HEK293 (cell line): ENCODE measurements at regions not wholly inside any gene's neighbourhood (a gene's known extent, or its start where the extent isn't known, plus 50 kb on each side); places are given as distances from the start of the nearest gene placed in this dataset.

Experiments
- CTCF ChIA-PET: fragments of 350-600 bp; formaldehyde crosslinking; extraction: SDS; loops from one replicate; lab custom pipeline; 2021; ENCODE audit warnings: antibody characterized with exemption; lab: Yijun Ruan, JAX
- POLR2A ChIA-PET: fragments of 300-600 bp; formaldehyde crosslinking; extraction: SDS; loops from one replicate; lab custom pipeline; 2020; ENCODE audit warnings: antibody characterized with exemption, inconsistent platforms; lab: Yijun Ruan, JAX
- H3K27ac ChIP-seq: fragments of 200-500 bp; sonication (Bioruptor generic); 2 replicates; pipeline ENCODE4 v1.5.1; 2014; ENCODE audit warnings: low read depth, low read length, control low read depth, inconsistent platforms; ENCODE audit errors: extremely low read depth
- H3K36me3 ChIP-seq, 2 experiments: fragments of 200-500 bp in 1 of 2; sonication (Bioruptor generic) in 1 of 2; 1 replicate in 1 of 2; 2 replicates in 1 of 2; pipeline ENCODE4 v1.5.1; 2014 to 2017; ENCODE audit warnings: inconsistent platforms in 2 of 2, low read length in 2 of 2; ENCODE audit not compliant: control insufficient read depth in 2 of 2, insufficient read depth in 1 of 2
- H3K4me1 ChIP-seq: fragments of 200-500 bp; sonication (Bioruptor generic); 2 replicates; pipeline ENCODE4 v1.5.1; 2014; ENCODE audit warnings: mild to moderate bottlenecking, low read length, inconsistent platforms; ENCODE audit not compliant: control insufficient read depth, insufficient read depth
- H3K4me3 ChIP-seq: 2 replicates; pipeline ENCODE4 v1.5.1; 2011; ENCODE audit warnings: low read depth, mild to moderate bottlenecking, control low read depth, low read length, moderate library complexity
- H3K9me3 ChIP-seq: fragments of 200-500 bp; sonication (Bioruptor generic); 2 replicates; pipeline ENCODE4 v1.5.1; 2014; ENCODE audit warnings: low read depth, low read length, inconsistent platforms; ENCODE audit not compliant: control insufficient read depth, insufficient read depth
- GLI4 ChIP-seq: fragments of 450-650 bp; formaldehyde crosslinking; IDR thresholded peaks from 2 replicates; pipeline ENCODE4 v1.5.1; 2016; ENCODE audit warnings: missing biosample characterization, missing genetic modification characterization
- REST ChIP-seq: fragments of 450-650 bp; formaldehyde crosslinking; IDR thresholded peaks from 2 replicates; pipeline ENCODE4 v1.5.1; 2016; ENCODE audit warnings: missing biosample characterization, missing genetic modification characterization
- YY2 ChIP-seq: fragments of 450-650 bp; formaldehyde crosslinking; IDR thresholded peaks from 2 replicates; pipeline ENCODE4 v1.5.1; 2016; ENCODE audit warnings: missing biosample characterization, missing genetic modification characterization
- ZBTB11 ChIP-seq: fragments of 450-650 bp; formaldehyde crosslinking; conservative IDR thresholded peaks from 2 replicates; pipeline ENCODE4 v1.5.1; 2016; ENCODE audit warnings: low read depth, missing biosample characterization, missing genetic modification characterization
- ZBTB26 ChIP-seq: fragments of 450-650 bp; formaldehyde crosslinking; optimal IDR thresholded peaks from 2 replicates; pipeline ENCODE3; 2016; ENCODE audit warnings: missing biosample characterization, mild to moderate bottlenecking, missing genetic modification characterization
- ZNF112 ChIP-seq: fragments of 450-650 bp; formaldehyde crosslinking; IDR thresholded peaks from 2 replicates; pipeline ENCODE4 v1.5.0; 2017; ENCODE audit warnings: missing biosample characterization, missing genetic modification characterization
- ZNF140 ChIP-seq: fragments of 450-650 bp; formaldehyde crosslinking; IDR thresholded peaks from 2 replicates; pipeline ENCODE4 v1.5.1; 2016; ENCODE audit warnings: missing biosample characterization, missing genetic modification characterization
- ZNF174 ChIP-seq: fragments of 450-650 bp; formaldehyde crosslinking; IDR thresholded peaks from 2 replicates; pipeline ENCODE4 v1.5.0; 2017; ENCODE audit warnings: missing biosample characterization, mild to moderate bottlenecking, missing genetic modification characterization
- ZNF354C ChIP-seq: fragments of 450-650 bp; formaldehyde crosslinking; IDR thresholded peaks from 2 replicates; pipeline ENCODE4 v1.5.1; 2016; ENCODE audit warnings: missing biosample characterization, missing genetic modification characterization, low read depth, borderline replicate concordance
- ZNF37A ChIP-seq: fragments of 450-650 bp; IDR thresholded peaks from 2 replicates; pipeline ENCODE4 v1.5.1; 2018; ENCODE audit warnings: missing biosample characterization, missing genetic modification characterization
- ZNF585B ChIP-seq: fragments of 450-650 bp; formaldehyde crosslinking; IDR thresholded peaks from 2 replicates; pipeline ENCODE4 v1.5.1; 2016; ENCODE audit warnings: missing biosample characterization, missing genetic modification characterization
- ZNF660 ChIP-seq: fragments of 450-650 bp; IDR thresholded peaks from 2 replicates; pipeline ENCODE4 v1.5.1; 2018; ENCODE audit warnings: missing biosample characterization, mild to moderate bottlenecking, missing genetic modification characterization
- ZNF670 ChIP-seq: fragments of 450-650 bp; formaldehyde crosslinking; IDR thresholded peaks from 2 replicates; pipeline ENCODE4 v1.5.1; 2016; ENCODE audit warnings: missing biosample characterization, missing genetic modification characterization, low read depth
- ZNF768 ChIP-seq: fragments of 450-650 bp; formaldehyde crosslinking; IDR thresholded peaks from 2 replicates; pipeline ENCODE4 v1.5.1; 2018; ENCODE audit warnings: missing biosample characterization, mild to moderate bottlenecking, missing genetic modification characterization
- ZSCAN23 ChIP-seq: fragments of 450-650 bp; formaldehyde crosslinking; IDR thresholded peaks from 2 replicates; pipeline ENCODE4 v1.5.1; 2016; ENCODE audit warnings: missing biosample characterization, missing genetic modification characterization
- TF ChIP-seq, protein P1 (sequence below): fragments of 450-650 bp; formaldehyde crosslinking; IDR thresholded peaks from 2 replicates; pipeline ENCODE4 v1.5.1; 2016; ENCODE audit warnings: missing biosample characterization, missing genetic modification characterization
- TF ChIP-seq, protein P2 (sequence below): fragments of 450-650 bp; formaldehyde crosslinking; IDR thresholded peaks from 2 replicates; pipeline ENCODE4 v1.5.1; 2016; ENCODE audit warnings: missing biosample characterization, missing genetic modification characterization

DNA sequence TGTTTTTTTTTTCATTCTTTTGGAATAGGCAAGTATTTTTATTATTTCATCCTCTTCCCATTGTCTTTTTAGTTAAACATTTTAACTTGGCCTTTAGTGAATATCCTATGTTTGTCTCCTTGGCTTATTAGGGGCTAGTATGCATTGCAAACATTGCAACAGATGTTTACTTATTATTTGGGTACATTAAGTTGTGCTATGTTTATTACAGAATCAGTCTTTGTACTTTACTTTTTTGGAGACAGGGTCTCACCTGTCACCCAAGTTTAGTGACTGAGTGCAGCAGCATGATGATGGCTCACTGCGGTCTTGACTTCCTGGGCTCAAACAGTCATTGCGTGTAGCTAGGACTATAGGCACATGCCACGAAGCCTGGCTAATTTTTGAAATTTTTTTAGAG, 51.1 kb upstream of the NUDT6 start:
- no peaks in the 10 kb centered on the region for H3K4me1 ChIP-seq
- H3K4me3 ChIP-seq: no peak overlapping the region
- POLR2A ChIA-PET: no interaction called here
- H3K27ac ChIP-seq: no peak overlapping the region
- CTCF ChIA-PET: no interaction called here
- TF ChIP-seq, protein P1, sequence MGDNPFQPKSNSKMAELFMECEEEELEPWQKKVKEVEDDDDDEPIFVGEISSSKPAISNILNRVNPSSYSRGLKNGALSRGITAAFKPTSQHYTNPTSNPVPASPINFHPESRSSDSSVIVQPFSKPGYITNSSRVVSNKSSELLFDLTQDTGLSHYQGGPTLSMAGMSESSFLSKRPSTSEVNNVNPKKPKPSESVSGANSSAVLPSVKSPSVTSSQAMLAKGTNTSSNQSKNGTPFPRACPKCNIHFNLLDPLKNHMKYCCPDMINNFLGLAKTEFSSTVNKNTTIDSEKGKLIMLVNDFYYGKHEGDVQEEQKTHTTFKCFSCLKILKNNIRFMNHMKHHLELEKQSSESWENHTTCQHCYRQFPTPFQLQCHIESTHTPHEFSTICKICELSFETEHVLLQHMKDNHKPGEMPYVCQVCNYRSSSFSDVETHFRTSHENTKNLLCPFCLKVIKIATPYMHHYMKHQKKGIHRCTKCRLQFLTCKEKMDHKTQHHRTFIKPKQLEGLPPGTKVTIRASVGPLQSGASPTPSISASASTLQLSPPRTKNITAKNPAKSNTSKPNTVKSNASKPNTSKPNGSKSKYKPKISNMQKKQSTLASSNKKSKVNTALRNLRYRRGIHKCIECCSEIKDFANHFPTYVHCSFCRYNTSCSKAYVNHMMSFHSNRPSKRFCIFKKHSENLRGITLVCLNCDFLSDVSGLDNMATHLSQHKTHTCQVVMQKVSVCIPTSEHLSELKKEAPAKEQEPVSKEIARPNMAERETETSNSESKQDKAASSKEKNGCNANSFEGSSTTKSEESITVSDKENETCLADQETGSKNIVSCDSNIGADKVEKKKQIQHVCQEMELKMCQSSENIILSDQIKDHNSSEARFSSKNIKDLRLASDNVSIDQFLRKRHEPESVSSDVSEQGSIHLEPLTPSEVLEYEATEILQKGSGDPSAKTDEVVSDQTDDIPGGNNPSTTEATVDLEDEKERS (tag by site-specific recombination): no peak
- TF ChIP-seq GLI4 (tag by site-specific recombination): no peak
- no peak for TF ChIP-seq ZNF140 (tag by site-specific recombination)
- no peak for TF ChIP-seq ZNF585B (tag by site-specific recombination)
- TF ChIP-seq ZNF37A: no peak
- TF ChIP-seq ZNF670 (tag by site-specific recombination): no peak
- TF ChIP-seq ZSCAN23 (tag by site-specific recombination): no peak
- no peak for TF ChIP-seq ZNF174 (tag by site-specific recombination)
- TF ChIP-seq YY2 (tag by site-specific recombination): no peak
- TF ChIP-seq ZNF112 (tag by site-specific recombination): no peak
- TF ChIP-seq REST: no peak
- no peaks in the 10 kb centered on the region for H3K9me3 ChIP-seq
- H3K36me3 ChIP-seq: peaks cover 0 to 22% of the 10 kb centered on the region in 2 experiments; a peak in 1 of 3 replicates

GRCh38 chr4:122976111-122976510, 53.7 kb upstream of the NUDT6 start:
- POLR2A ChIA-PET: no interaction called here
- Histone ChIP-seq H3K4me3 (no peak overlapping the region), H3K36me3 (peaks cover 4 to 37% of the 10 kb centered on the region in 2 experiments; a peak in 2 of 3 replicates), H3K9me3 (no peaks in the 10 kb centered on the region), H3K27ac (no peak overlapping the region), H3K4me1 (no peaks in the 10 kb centered on the region)
- CTCF ChIA-PET: no interaction called here
- no peak for TF ChIP-seq ZBTB11 (tag by site-specific recombination)
- TF ChIP-seq, protein P2, sequence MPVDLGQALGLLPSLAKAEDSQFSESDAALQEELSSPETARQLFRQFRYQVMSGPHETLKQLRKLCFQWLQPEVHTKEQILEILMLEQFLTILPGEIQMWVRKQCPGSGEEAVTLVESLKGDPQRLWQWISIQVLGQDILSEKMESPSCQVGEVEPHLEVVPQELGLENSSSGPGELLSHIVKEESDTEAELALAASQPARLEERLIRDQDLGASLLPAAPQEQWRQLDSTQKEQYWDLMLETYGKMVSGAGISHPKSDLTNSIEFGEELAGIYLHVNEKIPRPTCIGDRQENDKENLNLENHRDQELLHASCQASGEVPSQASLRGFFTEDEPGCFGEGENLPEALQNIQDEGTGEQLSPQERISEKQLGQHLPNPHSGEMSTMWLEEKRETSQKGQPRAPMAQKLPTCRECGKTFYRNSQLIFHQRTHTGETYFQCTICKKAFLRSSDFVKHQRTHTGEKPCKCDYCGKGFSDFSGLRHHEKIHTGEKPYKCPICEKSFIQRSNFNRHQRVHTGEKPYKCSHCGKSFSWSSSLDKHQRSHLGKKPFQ (tag by site-specific recombination): no peak
- no peak for TF ChIP-seq ZNF354C (tag by site-specific recombination)
- TF ChIP-seq ZBTB26 (tag by site-specific recombination): no peak
- TF ChIP-seq ZNF660 (tag by site-specific recombination): no peak
- TF ChIP-seq ZNF768: no peak
